ENCODE measurements at regions not wholly inside any gene's neighbourhood (a gene's known extent, or its start where the extent isn't known, plus 50 kb on each side); places are given as distances from the start of the nearest gene placed in this dataset.

GRCh38 chr10:43818687-43819086 lies 170.0 kb upstream of the ZNF32 start:
- no peak overlapping the region for H3K4me3 ChIP-seq (ENCODE audit: low read length)
- H3K9me3 ChIP-seq (ENCODE audit: control insufficient read depth, low read length): no peaks in the 10 kb centered on the region
- H3K9ac ChIP-seq (ENCODE audit: low read length): no peak overlapping the region
- H3K27me3 ChIP-seq (ENCODE audit: control insufficient read depth, insufficient read depth, low read length): no peaks in the 10 kb centered on the region
- H3K4me1 ChIP-seq (ENCODE audit: control insufficient read depth, insufficient read depth, low read length): peaks cover 16% of the 10 kb centered on the region
- H3K36me3 ChIP-seq (ENCODE audit: control insufficient read depth, insufficient read depth, low read length): no peaks in the 10 kb centered on the region

- Histone ChIP-seq H3K4me1 (ENCODE audit: control insufficient read depth, insufficient read depth, low read length) (peaks cover 5% of the 10 kb centered on the region), H3K36me3 (ENCODE audit: control insufficient read depth, insufficient read depth, low read length) (no peaks in the 10 kb centered on the region)
Observed at GRCh38 chr10:43817368-43817767, 168.7 kb upstream of the ZNF32 start.

GRCh38 chr10:43816351-43817321 lies 168.0 kb upstream of the ZNF32 start:
- no peaks in the 10 kb centered on the region for H3K36me3 ChIP-seq (ENCODE audit: control insufficient read depth, insufficient read depth, low read length)
- no peaks in the 10 kb centered on the region for H3K4me1 ChIP-seq (ENCODE audit: control insufficient read depth, insufficient read depth, low read length)

More at GRCh38 chr10:43817368-43817767, 168.7 kb upstream of the ZNF32 start:
- H3K9ac ChIP-seq (ENCODE audit: low read length): no peak overlapping the region
- H3K9me3 ChIP-seq (ENCODE audit: control insufficient read depth, low read length): no peaks in the 10 kb centered on the region
- H3K27me3 ChIP-seq (ENCODE audit: control insufficient read depth, insufficient read depth, low read length): no peaks in the 10 kb centered on the region
- no peak overlapping the region for H3K4me3 ChIP-seq (ENCODE audit: low read length)

GRCh38 chr10:43815181-43815885 lies 166.7 kb upstream of the ZNF32 start:
- no peak overlapping the region for H3K4me3 ChIP-seq (ENCODE audit: low read length)
- H3K36me3 ChIP-seq (ENCODE audit: control insufficient read depth, insufficient read depth, low read length): no peaks in the 10 kb centered on the region
- no peaks in the 10 kb centered on the region for H3K27me3 ChIP-seq (ENCODE audit: control insufficient read depth, insufficient read depth, low read length)
- no peaks in the 10 kb centered on the region for H3K4me1 ChIP-seq (ENCODE audit: control insufficient read depth, insufficient read depth, low read length)
- no peak overlapping the region for H3K9ac ChIP-seq (ENCODE audit: low read length)
- H3K9me3 ChIP-seq (ENCODE audit: control insufficient read depth, low read length): no peaks in the 10 kb centered on the region

More at GRCh38 chr10:43816351-43817321, 168.0 kb upstream of the ZNF32 start:
- Histone ChIP-seq H3K4me3 (ENCODE audit: low read length) (no peak overlapping the region), H3K9ac (ENCODE audit: low read length) (no peak overlapping the region), H3K27me3 (ENCODE audit: control insufficient read depth, insufficient read depth, low read length) (no peaks in the 10 kb centered on the region), H3K9me3 (ENCODE audit: control insufficient read depth, low read length) (no peaks in the 10 kb centered on the region)

- no peaks in the 10 kb centered on the region for H3K36me3 ChIP-seq (ENCODE audit: control insufficient read depth, insufficient read depth, low read length)
- no peaks in the 10 kb centered on the region for H3K9me3 ChIP-seq (ENCODE audit: control insufficient read depth, low read length)
- no peaks in the 10 kb centered on the region for H3K27me3 ChIP-seq (ENCODE audit: control insufficient read depth, insufficient read depth, low read length)
- no peaks in the 10 kb centered on the region for H3K4me1 ChIP-seq (ENCODE audit: control insufficient read depth, insufficient read depth, low read length)
- no peak overlapping the region for H3K4me3 ChIP-seq (ENCODE audit: low read length)
- H3K9ac ChIP-seq (ENCODE audit: low read length): no peak overlapping the region
Observed at GRCh38 chr10:43814663-43815062, 166.0 kb upstream of the ZNF32 start.

DNA sequence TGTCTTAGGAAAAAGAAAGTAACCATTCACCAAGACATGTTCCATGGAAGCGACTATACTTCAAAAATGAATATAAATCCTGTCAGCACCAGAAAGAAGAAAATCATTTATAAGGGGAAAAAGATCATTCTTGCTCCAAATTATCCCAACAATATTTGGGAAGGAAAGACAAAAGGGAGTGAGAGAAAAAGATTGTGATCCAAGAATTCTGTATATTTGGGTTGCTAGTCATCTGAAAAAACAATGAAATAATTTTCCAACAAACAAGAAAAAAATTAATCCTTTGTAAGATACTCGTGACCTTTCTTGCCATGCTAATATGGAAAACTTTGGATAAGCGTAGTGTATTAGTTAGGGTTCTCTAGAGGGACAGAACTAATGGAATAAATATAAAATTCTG lies 163.2 kb upstream of the ZNF32 start:
- H3K4me1 ChIP-seq (ENCODE audit: control insufficient read depth, insufficient read depth, low read length): no peaks in the 10 kb centered on the region
- H3K9ac ChIP-seq (ENCODE audit: low read length): no peak overlapping the region
- no peak overlapping the region for H3K4me3 ChIP-seq (ENCODE audit: low read length)
- H3K36me3 ChIP-seq (ENCODE audit: control insufficient read depth, insufficient read depth, low read length): no peaks in the 10 kb centered on the region
- no peaks in the 10 kb centered on the region for H3K9me3 ChIP-seq (ENCODE audit: control insufficient read depth, low read length)
- H3K27me3 ChIP-seq (ENCODE audit: control insufficient read depth, insufficient read depth, low read length): no peaks in the 10 kb centered on the region

DNA sequence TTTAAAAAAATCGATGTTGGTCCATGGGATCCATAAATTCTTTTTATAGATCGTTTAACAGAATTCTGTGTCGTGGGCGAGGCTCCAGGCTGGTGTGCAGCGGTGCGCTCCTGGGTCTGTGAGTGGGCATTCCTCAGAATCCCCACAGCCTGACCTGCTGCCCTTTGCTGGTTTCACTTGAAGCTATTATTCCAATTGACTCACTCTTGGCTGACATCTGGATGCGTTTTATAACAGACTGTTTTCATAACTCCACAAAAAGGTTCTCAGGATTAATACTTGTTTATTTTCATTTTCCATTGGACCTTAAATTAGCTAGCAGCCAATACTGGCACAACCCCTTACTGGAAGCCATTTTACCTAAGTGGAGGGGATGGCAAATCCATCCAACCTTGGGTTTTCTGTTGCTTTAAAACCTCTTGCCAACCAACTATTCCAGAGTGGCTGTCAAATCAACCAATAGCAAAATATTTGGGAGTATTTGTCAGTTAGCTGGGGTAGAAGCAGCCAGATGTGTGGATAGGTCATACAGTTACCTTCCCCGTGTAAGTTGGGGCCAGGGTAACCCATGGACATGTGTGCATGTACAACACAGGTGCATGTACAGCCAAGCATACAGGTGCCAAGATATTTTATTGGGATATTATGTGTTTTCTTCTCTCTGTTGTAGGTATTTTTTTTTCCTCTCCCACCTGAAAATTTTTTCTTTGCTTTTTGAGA lies 160.7 kb upstream of the ZNF32 start:
- Histone ChIP-seq H3K36me3 (ENCODE audit: control insufficient read depth, insufficient read depth, low read length) (no peaks in the 10 kb centered on the region), H3K9me3 (ENCODE audit: control insufficient read depth, low read length) (no peaks in the 10 kb centered on the region), H3K9ac (ENCODE audit: low read length) (no peak overlapping the region), H3K4me3 (ENCODE audit: low read length) (no peak overlapping the region), H3K4me1 (ENCODE audit: control insufficient read depth, insufficient read depth, low read length) (no peaks in the 10 kb centered on the region), H3K27me3 (ENCODE audit: control insufficient read depth, insufficient read depth, low read length) (no peaks in the 10 kb centered on the region)

- Histone ChIP-seq H3K27me3 (ENCODE audit: control insufficient read depth, insufficient read depth, low read length) (no peaks in the 10 kb centered on the region), H3K9ac (ENCODE audit: low read length) (no peak overlapping the region), H3K9me3 (ENCODE audit: control insufficient read depth, low read length) (no peaks in the 10 kb centered on the region), H3K4me3 (ENCODE audit: low read length) (no peak overlapping the region), H3K4me1 (ENCODE audit: control insufficient read depth, insufficient read depth, low read length) (no peaks in the 10 kb centered on the region), H3K36me3 (ENCODE audit: control insufficient read depth, insufficient read depth, low read length) (no peaks in the 10 kb centered on the region)
Observed at GRCh38 chr10:43808136-43808535, 159.5 kb upstream of the ZNF32 start.

DNA sequence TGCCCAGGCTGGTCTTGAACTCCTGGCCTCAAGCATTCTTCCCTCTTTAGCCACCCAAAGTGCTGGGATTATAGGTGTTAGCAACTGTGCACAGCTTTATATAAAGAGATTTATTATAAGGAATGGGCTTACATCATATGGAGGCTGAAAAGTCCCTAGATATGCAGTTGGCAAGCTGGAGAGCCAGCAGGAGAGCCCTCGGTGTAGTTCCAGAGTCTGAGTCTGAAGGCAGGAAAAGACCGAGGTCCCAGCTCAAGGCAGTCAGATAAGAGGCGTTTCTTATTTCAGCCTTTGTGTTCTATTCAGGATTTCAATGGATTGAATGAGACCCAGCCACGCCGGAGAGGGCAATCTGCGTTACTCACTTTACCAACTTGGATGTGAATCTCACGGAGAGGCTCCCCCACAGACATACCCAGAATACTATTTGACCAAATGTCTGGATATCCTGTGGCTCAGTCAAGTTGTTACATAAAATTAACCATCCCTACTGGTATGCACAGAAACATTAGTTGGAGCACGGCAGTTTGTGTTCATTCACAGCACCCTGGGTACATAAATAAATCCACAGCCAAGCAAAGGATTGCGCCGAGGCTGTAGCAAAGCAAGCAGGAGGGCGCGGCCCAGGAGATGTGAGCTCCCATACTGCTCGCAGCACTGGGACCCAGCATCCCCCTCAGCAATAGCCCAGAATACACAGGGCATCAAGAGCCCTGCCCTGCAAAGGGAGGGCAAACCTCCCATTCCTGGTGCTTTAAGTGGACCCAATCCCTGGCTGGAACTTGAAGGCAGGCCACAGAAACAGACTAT lies 158.4 kb upstream of the ZNF32 start:
- H3K9me3 ChIP-seq (ENCODE audit: control insufficient read depth, low read length): no peaks in the 10 kb centered on the region
- no peak overlapping the region for H3K4me3 ChIP-seq (ENCODE audit: low read length)
- H3K36me3 ChIP-seq (ENCODE audit: control insufficient read depth, insufficient read depth, low read length): no peaks in the 10 kb centered on the region
- no peaks in the 10 kb centered on the region for H3K4me1 ChIP-seq (ENCODE audit: control insufficient read depth, insufficient read depth, low read length)
- H3K27me3 ChIP-seq (ENCODE audit: control insufficient read depth, insufficient read depth, low read length): no peaks in the 10 kb centered on the region
- H3K9ac ChIP-seq (ENCODE audit: low read length): no peak overlapping the region

DNA sequence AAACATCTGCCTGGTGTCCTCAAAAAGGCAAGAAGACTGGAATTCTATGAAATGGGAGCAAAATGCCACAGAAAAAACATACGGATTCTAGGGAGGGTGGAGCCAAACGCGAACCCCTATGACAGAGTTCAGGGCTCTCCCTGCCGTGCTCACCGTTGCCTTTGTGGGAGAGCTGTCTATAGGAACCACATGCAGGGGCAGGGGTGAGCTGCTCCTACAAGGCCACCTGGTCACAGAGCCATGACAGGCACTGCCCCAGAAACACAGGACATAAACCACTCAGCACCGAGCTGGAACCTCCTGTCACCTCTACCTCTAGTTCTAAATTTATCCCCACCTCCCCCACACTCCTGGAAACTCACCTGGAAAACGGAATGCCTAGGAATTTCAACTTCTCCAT lies 155.1 kb upstream of the ZNF32 start:
- H3K4me1 ChIP-seq (ENCODE audit: control insufficient read depth, insufficient read depth, low read length): no peaks in the 10 kb centered on the region
- no peaks in the 10 kb centered on the region for H3K36me3 ChIP-seq (ENCODE audit: control insufficient read depth, insufficient read depth, low read length)
- H3K4me3 ChIP-seq (ENCODE audit: low read length): no peak overlapping the region
- H3K9ac ChIP-seq (ENCODE audit: low read length): no peak overlapping the region
- H3K9me3 ChIP-seq (ENCODE audit: control insufficient read depth, low read length): no peaks in the 10 kb centered on the region
- H3K27me3 ChIP-seq (ENCODE audit: control insufficient read depth, insufficient read depth, low read length): no peaks in the 10 kb centered on the region

DNA sequence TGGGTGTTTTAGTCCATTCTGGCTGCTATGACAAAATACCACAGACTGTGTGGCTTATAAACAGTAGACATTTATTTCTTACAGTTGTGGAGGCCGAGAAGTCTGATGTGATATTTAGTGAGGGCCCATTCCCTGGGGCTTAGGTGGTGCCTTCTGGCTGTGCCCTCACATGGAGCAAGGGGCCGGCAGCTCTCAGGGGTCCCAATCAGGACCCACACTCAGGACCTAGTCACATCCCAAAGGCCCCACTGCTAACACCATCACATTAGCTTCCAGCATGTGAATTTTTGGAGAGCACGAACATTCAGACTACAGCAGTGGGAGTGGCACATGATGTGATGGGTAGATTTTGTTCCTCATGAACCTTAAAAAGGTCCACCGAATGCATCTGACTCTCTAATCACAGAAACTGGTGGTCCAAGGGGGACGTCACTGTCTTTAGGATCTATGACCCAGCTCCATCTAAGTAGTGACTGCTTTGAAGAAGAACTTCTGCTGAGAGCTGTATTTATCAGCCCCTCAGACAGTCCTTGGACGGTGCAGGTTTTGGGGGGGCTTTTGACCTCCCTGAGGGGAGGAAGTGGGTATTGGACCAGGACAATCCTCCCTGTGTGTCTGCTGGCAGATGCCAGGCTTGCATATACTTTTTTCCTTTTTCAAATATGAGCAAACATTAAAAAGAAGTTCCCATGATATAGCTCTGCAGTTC lies 154.5 kb upstream of the ZNF32 start:
- Histone ChIP-seq H3K4me3 (ENCODE audit: low read length) (no peak overlapping the region), H3K4me1 (ENCODE audit: control insufficient read depth, insufficient read depth, low read length) (no peaks in the 10 kb centered on the region), H3K27me3 (ENCODE audit: control insufficient read depth, insufficient read depth, low read length) (no peaks in the 10 kb centered on the region), H3K36me3 (ENCODE audit: control insufficient read depth, insufficient read depth, low read length) (no peaks in the 10 kb centered on the region), H3K9ac (ENCODE audit: low read length) (no peak overlapping the region), H3K9me3 (ENCODE audit: control insufficient read depth, low read length) (no peaks in the 10 kb centered on the region)

All from mucosa of stomach (tissue), 1 donor.